Vagina (tissue), 2 donors: ENCODE measurements at regions not wholly inside any gene's neighbourhood (a gene's known extent, or its start where the extent isn't known, plus 50 kb on each side); places are given as distances from the start of the nearest gene placed in this dataset.
A peak's percentile ranks its signal among the peaks of the same experiment; 100 is the strongest.

ENCODE experiments used
- DNase-seq, 2 donors: peaks; one replicate each; pipeline ENCODE4 v3.0.0-alpha.2; 2017; ENCODE audit errors: extremely low spot score in 2 of 2
- H3K27ac ChIP-seq: fragments of 200-600 bp; sonication (generic); one replicate; pipeline ENCODE4 v1.5.1; 2019
- H3K27me3 ChIP-seq: fragments of 200-600 bp; sonication (generic); one replicate; pipeline ENCODE4 v1.5.1; 2019
- H3K36me3 ChIP-seq, 2 donors: fragments of 200-600 bp; sonication (generic); one replicate each; pipeline ENCODE4 v1.5.1; 2017 to 2019
- H3K4me1 ChIP-seq: fragments of 200-600 bp; sonication (generic); one replicate; pipeline ENCODE4 v1.5.1; 2019
- H3K4me3 ChIP-seq, 2 donors: fragments of 200-600 bp; sonication (generic); 1 replicate in 1 of 2; 2 replicates in 1 of 2; pipeline ENCODE4 v1.5.1; 2016 to 2019
- H3K9me3 ChIP-seq: fragments of 200-600 bp; sonication (generic); one replicate; pipeline ENCODE4 v1.5.1; 2019
- POLR2A ChIP-seq, 2 donors: fragments of 450-650 bp; IDR thresholded peaks; one replicate each; pipeline ENCODE4 v1.6.1; 2017; ENCODE audit warnings: antibody characterized with exemption in 2 of 2, mild to moderate bottlenecking in 2 of 2, moderate library complexity in 2 of 2
- POLR2AphosphoS5 ChIP-seq, 2 donors: sonication (generic); formaldehyde crosslinking; IDR thresholded peaks; one replicate each; pipeline ENCODE4 v1.9.0; 2017; ENCODE audit warnings: antibody characterized with exemption in 2 of 2, mild to moderate bottlenecking in 2 of 2, low read depth in 1 of 2; ENCODE audit not compliant: insufficient read depth in 1 of 2
- intact Hi-C: fragments of 100-400 bp; cut with DNase I; formaldehyde crosslinking; loops from one replicate; pipeline ENCODE4 v1.15.1; 2023
- TF ChIP-seq, protein P1 (sequence below), 3 experiments: fragments of 450-650 bp in 2 of 3; fragments of 200-600 bp in 1 of 3; sonication (generic) in 1 of 3; IDR thresholded peaks; one replicate each; pipeline ENCODE4 v1.5.1; 2017 to 2019; ENCODE audit warnings: antibody characterized with exemption in 3 of 3, mild to moderate bottlenecking in 2 of 3, moderate library complexity in 2 of 3

DNA sequence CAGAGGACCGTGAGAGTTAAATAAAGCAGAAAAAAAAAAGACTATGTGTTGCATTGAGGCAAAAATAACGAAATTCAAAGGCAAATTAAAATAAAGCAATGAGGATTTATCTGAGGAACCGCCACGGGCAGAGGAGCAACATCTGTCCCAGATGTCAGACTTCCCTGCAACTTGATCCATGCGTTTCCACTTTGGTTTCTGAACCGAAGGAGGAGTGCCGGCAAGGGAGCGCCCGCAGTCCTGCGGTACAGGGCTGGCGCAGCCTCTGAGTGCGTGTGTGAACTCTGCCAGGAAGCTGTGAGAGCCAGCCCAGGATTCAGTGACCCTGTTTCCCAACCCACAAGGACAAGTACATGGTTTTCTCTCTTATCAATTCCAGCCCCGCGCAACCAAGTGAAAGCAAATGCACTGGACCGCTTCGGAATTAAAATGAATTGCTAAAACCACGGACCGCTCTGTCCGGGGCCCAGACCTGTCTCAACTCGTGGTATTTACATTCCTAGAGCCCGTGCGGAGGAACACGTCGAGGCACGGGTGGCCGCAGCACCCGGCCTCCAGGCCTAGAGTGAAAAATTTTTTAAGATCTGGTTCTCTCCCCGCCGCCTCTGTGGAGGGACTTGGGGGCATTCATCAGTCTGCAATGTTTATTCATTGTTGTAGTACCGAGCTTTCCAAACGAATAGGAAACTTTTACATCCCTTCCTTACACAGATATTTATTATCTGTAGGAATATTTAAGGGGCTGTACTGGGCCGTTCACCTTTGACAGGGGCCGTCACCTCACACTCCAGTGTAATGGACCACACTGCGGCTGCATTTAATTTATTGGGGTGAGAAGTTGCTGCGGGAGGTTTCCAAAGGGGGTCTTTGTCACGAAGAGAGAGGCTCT is 291.5 kb upstream of the NFE2L3 start:
- no peaks in the 10 kb centered on the region for H3K9me3 ChIP-seq
- H3K4me3 ChIP-seq, result no peak overlapping the region
- DNase-seq, result no peak
- H3K36me3 ChIP-seq, result no peaks in the 10 kb centered on the region
- peaks cover 8% of the 10 kb centered on the region for H3K27me3 ChIP-seq
- peak in 1 of 2 donors; percentile 42 for TF ChIP-seq POLR2AphosphoS5 (IDR thresholded peaks at IDR 0.05; ENCODE audit: insufficient read depth in 1 of 2, low read depth in 1 of 2)
- TF ChIP-seq, protein P1, sequence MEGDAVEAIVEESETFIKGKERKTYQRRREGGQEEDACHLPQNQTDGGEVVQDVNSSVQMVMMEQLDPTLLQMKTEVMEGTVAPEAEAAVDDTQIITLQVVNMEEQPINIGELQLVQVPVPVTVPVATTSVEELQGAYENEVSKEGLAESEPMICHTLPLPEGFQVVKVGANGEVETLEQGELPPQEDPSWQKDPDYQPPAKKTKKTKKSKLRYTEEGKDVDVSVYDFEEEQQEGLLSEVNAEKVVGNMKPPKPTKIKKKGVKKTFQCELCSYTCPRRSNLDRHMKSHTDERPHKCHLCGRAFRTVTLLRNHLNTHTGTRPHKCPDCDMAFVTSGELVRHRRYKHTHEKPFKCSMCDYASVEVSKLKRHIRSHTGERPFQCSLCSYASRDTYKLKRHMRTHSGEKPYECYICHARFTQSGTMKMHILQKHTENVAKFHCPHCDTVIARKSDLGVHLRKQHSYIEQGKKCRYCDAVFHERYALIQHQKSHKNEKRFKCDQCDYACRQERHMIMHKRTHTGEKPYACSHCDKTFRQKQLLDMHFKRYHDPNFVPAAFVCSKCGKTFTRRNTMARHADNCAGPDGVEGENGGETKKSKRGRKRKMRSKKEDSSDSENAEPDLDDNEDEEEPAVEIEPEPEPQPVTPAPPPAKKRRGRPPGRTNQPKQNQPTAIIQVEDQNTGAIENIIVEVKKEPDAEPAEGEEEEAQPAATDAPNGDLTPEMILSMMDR (IDR thresholded peaks at IDR 0.05), result no peak
- H3K4me1 ChIP-seq, result peaks cover 20% of the 10 kb centered on the region
- H3K27ac ChIP-seq, result no peak overlapping the region
- intact Hi-C loops, result no loop called here

DNA sequence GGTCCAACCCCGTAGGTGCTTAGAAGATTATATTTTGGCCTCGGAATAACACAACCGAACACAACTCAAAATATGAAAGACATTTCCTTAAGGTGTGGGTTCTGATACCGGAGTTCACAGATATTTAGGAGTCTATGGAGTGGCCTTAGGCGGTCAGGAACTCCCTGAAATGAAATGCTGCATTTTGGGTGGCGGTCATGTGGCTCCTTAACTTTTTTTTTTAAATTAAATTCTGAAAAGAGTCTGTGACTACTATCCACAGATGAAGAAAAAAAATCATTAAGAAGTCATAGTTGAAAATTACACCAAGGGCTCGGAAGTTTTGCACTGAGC is 290.9 kb upstream of the NFE2L3 start:
- DNase-seq, result no peak
- intact Hi-C loops, result no loop called here
- TF ChIP-seq POLR2A (IDR thresholded peaks at IDR 0.05), result no peak
- TF ChIP-seq, protein P1 (IDR thresholded peaks at IDR 0.05), result no peak
- no peak for TF ChIP-seq POLR2AphosphoS5 (IDR thresholded peaks at IDR 0.05; ENCODE audit: insufficient read depth in 1 of 2, low read depth in 1 of 2)
- Histone ChIP-seq H3K27me3 (peaks cover 8% of the 10 kb centered on the region), H3K4me3 (no peak overlapping the region), H3K36me3 (no peaks in the 10 kb centered on the region), H3K9me3 (no peaks in the 10 kb centered on the region), H3K27ac (no peak overlapping the region), H3K4me1 (peaks cover 20% of the 10 kb centered on the region)

DNA sequence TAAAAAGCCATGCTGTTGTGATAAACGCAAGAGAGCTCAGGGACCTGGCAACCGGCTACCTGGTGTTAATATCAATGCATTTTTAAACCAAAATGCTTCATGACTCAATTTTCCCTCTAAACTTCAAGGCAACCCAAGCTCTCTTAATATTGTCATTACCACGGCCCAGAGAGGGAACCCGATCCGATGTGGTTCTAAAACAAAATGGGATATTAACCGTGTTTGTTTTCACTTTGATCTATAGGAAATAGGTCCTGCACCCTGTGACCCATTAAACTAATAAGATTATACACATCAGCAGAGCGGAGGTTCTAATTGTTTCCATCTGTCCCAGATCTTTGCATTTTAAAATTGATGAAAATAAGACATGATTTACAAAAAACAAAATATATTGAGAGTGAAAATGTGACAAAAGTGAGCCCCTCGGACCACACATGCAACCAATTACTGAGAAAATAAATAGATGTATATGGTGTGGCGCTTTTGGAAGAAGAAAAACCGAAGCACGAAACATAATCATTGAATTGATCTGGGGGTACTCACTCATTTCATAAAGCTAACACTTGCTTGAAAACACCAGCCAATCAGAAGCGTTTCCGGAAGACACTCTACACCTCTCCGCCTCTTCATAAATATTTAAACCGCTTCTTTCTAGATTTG is 290.3 kb upstream of the NFE2L3 start:
- DNase-seq, result no peak
- no peak overlapping the region for H3K27ac ChIP-seq
- peaks cover 20% of the 10 kb centered on the region for H3K4me1 ChIP-seq
- intact Hi-C loops, result no loop called here
- H3K27me3 ChIP-seq, result peaks cover 8% of the 10 kb centered on the region
- no peaks in the 10 kb centered on the region for H3K9me3 ChIP-seq
- H3K36me3 ChIP-seq, result no peaks in the 10 kb centered on the region
- no peak overlapping the region for H3K4me3 ChIP-seq
- no peak for TF ChIP-seq POLR2A (IDR thresholded peaks at IDR 0.05)
- TF ChIP-seq, protein P1 (IDR thresholded peaks at IDR 0.05), result no peak
- TF ChIP-seq POLR2AphosphoS5 (IDR thresholded peaks at IDR 0.05; ENCODE audit: insufficient read depth in 1 of 2, low read depth in 1 of 2), result no peak

DNA sequence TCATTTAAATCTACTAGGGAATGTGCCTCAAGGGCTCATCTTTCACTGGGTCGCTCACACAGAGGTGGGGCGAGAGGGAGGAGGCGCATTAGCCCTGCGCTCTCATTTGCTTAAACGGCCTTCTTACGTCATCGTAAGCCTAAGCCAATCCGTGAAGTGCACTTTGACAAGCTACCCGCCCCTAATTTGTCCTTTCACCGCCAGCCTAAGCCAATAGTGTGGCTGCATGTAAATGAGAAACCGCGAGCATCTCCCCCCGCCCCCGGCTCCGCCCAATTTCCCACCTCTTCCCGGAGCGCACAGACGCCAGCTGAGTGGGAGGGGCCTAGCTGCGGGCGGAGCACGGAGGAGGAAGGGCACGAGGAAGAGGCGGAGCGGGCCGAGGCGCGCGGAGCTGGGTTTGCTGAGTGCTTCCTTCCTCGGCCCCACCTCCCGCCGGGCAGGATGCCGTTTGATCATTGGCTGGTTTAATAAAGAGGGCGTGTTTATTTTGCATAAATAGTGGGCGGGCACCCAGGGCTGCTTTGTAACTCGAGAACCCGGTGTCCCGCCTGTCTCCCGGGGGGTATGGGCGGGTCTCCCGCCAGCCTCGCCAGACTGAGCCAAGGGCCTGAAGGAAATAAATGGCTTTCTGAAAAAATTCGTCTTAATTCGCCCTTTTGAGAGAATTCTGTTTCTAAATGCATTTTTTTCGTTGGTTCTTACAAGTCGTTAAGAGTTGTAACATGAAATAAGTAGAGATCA is 289.6 kb upstream of the NFE2L3 start:
- H3K4me1 ChIP-seq, result peaks cover 13% of the 10 kb centered on the region
- no peak overlapping the region for H3K27ac ChIP-seq
- H3K9me3 ChIP-seq, result no peaks in the 10 kb centered on the region
- DNase-seq, result peak in 1 of 2 donors; percentile 96
- TF ChIP-seq POLR2AphosphoS5 (IDR thresholded peaks at IDR 0.05; ENCODE audit: insufficient read depth in 1 of 2, low read depth in 1 of 2) (peak; percentile 59 to 83), POLR2A (IDR thresholded peaks at IDR 0.05) (no peak)
- H3K36me3 ChIP-seq, result no peaks in the 10 kb centered on the region
- peaks cover 8% of the 10 kb centered on the region for H3K27me3 ChIP-seq
- H3K4me3 ChIP-seq, result peak overlapping the region in 1 of 2 donors; percentile 9
- intact Hi-C loops, result no loop called here

DNA sequence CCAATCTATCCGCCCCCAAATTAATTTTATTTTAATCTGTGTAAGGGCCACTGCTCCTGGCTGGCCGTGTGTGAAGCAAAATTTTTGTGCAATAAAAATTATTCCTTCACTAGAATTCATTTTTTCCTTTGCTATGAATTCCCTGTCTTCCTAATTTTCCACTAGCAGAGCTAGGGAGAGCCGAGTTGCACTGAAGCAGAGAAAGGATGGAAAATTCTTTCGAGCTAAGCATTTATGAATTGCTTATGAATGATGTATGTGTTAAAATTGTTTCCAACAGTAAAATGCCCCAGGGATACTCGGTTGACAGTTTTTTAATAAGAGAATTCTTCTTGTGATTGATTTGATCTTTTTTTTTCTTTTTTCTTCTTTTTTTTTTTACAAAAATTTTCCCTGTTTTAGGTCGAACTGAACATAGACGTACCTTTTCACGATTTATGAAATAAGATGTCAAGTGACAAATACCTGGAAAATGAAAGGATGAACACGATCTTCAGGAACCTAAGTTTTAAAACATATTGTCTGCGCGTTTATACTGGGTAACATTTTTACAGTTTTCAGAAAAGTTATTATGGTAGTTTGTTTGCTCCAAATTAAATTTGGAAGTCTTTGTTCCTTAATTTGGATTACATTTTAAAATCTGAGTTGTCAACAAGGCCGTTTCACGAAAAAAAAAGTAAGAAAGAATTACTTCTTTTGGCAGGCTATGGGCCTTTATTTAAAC is 288.8 kb upstream of the NFE2L3 start:
- Histone ChIP-seq H3K27ac (no peak overlapping the region), H3K4me1 (peaks cover 9% of the 10 kb centered on the region), H3K9me3 (no peaks in the 10 kb centered on the region), H3K4me3 (peak overlapping the region in 1 of 2 donors; percentile 9), H3K36me3 (no peaks in the 10 kb centered on the region), H3K27me3 (peaks cover 8% of the 10 kb centered on the region)
- DNase-seq, result no peak
- no peak for TF ChIP-seq POLR2AphosphoS5 (IDR thresholded peaks at IDR 0.05; ENCODE audit: insufficient read depth in 1 of 2, low read depth in 1 of 2)
- TF ChIP-seq, protein P1 (IDR thresholded peaks at IDR 0.05), result no peak
- no peak for TF ChIP-seq POLR2A (IDR thresholded peaks at IDR 0.05)
- intact Hi-C loops, result no loop called here
